SH-SY5Y (cell line): ENCODE measurements at regions not wholly inside any gene's neighbourhood (a gene's known extent, or its start where the extent isn't known, plus 50 kb on each side); places are given as distances from the start of the nearest gene placed in this dataset.

ENCODE experiments used
- GATA2 ChIP-seq: IDR thresholded peaks from 2 replicates; pipeline ENCODE4 v1.6.1; 2011; ENCODE audit warnings: mild to moderate bottlenecking, low read depth, low read length
- GATA3 ChIP-seq: IDR thresholded peaks from 2 replicates; pipeline ENCODE4 v1.6.1; 2011; ENCODE audit warnings: low read depth, mild to moderate bottlenecking, low read length, moderate library complexity

DNA sequence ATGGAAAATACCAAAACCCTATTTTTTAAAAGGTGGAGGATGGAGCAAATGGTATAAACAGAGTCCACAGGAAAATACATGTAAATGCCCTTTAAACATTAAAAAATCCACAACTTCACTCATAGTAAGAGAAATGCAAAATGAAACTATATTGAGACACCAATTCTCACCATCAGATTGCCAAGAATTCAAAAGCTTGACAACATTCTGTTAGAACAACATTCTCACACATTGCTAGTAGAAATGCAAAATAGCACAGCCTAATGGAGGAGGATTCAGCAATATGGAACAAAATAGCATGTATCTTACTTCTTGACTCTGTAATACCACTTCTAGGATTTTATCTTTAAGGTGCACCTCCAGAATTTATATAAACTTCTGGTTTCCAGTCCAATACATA is 351.8 kb downstream of the NXPE2 start:
- no peak for TF ChIP-seq GATA2
- no peak for TF ChIP-seq GATA3
